ENCODE measurements at regions not wholly inside any gene's neighbourhood (a gene's known extent, or its start where the extent isn't known, plus 50 kb on each side); places are given as distances from the start of the nearest gene placed in this dataset.

DNA sequence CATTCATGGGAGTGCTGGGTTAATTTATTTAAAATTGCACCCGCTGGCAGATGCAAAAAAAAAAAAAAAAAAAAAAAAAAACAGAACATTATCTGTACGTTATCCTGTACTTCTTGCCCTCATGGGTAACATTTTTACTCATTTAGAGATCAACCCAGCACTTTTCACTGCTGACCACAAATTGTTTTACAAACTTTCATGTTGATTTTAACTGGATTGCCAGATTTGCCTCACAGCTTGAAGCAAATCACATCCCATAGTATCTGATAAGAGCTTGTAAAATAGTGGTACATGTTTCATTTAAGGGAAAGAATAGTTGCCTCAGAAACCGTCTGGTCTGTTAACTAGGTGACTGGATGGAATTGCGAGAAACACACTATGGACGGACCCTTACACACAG lies 640.8 kb downstream of the TRIML1 start:
- peaks cover 5% of the 10 kb centered on the region; the same call in 1 of the 2 replicates for H3K9me1 ChIP-seq (ENCODE audit: insufficient read depth, low read length)
- no peak for DNase-seq
- no peak for ATAC-seq (ENCODE audit: low read depth)
- no peak overlapping the region for H3K4ac ChIP-seq (ENCODE audit: low read depth, low read length)
- no peak overlapping the region for H3K18ac ChIP-seq (ENCODE audit: low read depth, low read length)
- H2BK5ac ChIP-seq (ENCODE audit: low read depth, low read length, poor library complexity, severe bottlenecking), result no peak overlapping the region
- no peaks in the 10 kb centered on the region for H4K20me1 ChIP-seq (ENCODE audit: insufficient read depth, low read length)
- CTCF ChIA-PET, result interaction anchor here (0.9 kb wide), 1 partner anchor 21 kb away, joined by 3 read pairs; no protein-coding TSS in a partner anchor
- no peak overlapping the region for H4K91ac ChIP-seq (ENCODE audit: insufficient read depth, low read depth, low read length)
- no peaks in the 10 kb centered on the region for H3K36me3 ChIP-seq (ENCODE audit: control insufficient read depth, insufficient read depth, low read length)
- H2BK120ac ChIP-seq (ENCODE audit: low read depth, low read length), result no peak overlapping the region
- H3K27me3 ChIP-seq (ENCODE audit: control insufficient read depth, insufficient read depth, low read length), result no peaks in the 10 kb centered on the region
- no peak overlapping the region for H3K4me2 ChIP-seq (ENCODE audit: low read depth, low read length)
- dilution Hi-C loops (cut with HindIII; ENCODE audit: low sequenced_read_pairs, unreplicated experiment) (no loop called here), intact Hi-C loops (cut with micrococcal nuclease) (loop anchor here (2.0 kb wide), 1 partner anchor 345 kb away; no protein-coding TSS in a partner anchor), in situ Hi-C loops (cut with MboI; ENCODE audit: low sequenced_read_pairs) (no loop called here)
- H2AK9ac ChIP-seq (replicated peaks; ENCODE audit: low read depth, low read length, poor library complexity), result no peak overlapping the region
- POLR2A ChIA-PET (ENCODE audit: unreplicated experiment), result no interaction called here
- no CpG with 5 or more reads among the region's 5 CpGs for WGBS, 2 experiments (ENCODE audit: extremely low coverage in 2 of 2, insufficient read length in 1 of 2)
- TF ChIP-seq CEBPB (IDR thresholded peaks at IDR 0.05; ENCODE audit: low read depth, low read length) (no peak), RCOR1 (IDR thresholded peaks at IDR 0.05; ENCODE audit: insufficient replicate concordance, low read length) (no peak), MAZ (IDR thresholded peaks at IDR 0.05; ENCODE audit: borderline replicate concordance, low read depth, low read length) (no peak), SMC3 (IDR thresholded peaks at IDR 0.05; ENCODE audit: low read depth, low read length) (no peak), MAFK (IDR thresholded peaks at IDR 0.05; ENCODE audit: low read depth, low read length) (no peak), FOS (IDR thresholded peaks at IDR 0.05; ENCODE audit: low read depth, low read length) (no peak), USF2 (IDR thresholded peaks at IDR 0.05; ENCODE audit: low read depth, low read length) (no peak), CHD1 (IDR thresholded peaks at IDR 0.05; ENCODE audit: low read depth, low read length) (no peak), BHLHE40 (IDR thresholded peaks at IDR 0.05; ENCODE audit: low read depth, low read length) (no peak), MXI1 (IDR thresholded peaks at IDR 0.05; ENCODE audit: borderline replicate concordance, low read depth, low read length) (no peak), RFX5 (IDR thresholded peaks at IDR 0.05; ENCODE audit: low read depth, low read length) (no peak), RAD21 (IDR thresholded peaks at IDR 0.05; ENCODE audit: low read length) (no peak), POLR2A (IDR thresholded peaks at IDR 0.05; ENCODE audit: low read depth, low read length) (no peak), NFE2L2 (IDR thresholded peaks at IDR 0.05; ENCODE audit: low read depth, low read length) (no peak)
- TF ChIP-seq, protein P1, sequence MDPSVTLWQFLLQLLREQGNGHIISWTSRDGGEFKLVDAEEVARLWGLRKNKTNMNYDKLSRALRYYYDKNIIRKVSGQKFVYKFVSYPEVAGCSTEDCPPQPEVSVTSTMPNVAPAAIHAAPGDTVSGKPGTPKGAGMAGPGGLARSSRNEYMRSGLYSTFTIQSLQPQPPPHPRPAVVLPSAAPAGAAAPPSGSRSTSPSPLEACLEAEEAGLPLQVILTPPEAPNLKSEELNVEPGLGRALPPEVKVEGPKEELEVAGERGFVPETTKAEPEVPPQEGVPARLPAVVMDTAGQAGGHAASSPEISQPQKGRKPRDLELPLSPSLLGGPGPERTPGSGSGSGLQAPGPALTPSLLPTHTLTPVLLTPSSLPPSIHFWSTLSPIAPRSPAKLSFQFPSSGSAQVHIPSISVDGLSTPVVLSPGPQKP (IDR thresholded peaks at IDR 0.05; ENCODE audit: borderline replicate concordance, low read depth, low read length), result no peak
- TF ChIP-seq, protein P2, sequence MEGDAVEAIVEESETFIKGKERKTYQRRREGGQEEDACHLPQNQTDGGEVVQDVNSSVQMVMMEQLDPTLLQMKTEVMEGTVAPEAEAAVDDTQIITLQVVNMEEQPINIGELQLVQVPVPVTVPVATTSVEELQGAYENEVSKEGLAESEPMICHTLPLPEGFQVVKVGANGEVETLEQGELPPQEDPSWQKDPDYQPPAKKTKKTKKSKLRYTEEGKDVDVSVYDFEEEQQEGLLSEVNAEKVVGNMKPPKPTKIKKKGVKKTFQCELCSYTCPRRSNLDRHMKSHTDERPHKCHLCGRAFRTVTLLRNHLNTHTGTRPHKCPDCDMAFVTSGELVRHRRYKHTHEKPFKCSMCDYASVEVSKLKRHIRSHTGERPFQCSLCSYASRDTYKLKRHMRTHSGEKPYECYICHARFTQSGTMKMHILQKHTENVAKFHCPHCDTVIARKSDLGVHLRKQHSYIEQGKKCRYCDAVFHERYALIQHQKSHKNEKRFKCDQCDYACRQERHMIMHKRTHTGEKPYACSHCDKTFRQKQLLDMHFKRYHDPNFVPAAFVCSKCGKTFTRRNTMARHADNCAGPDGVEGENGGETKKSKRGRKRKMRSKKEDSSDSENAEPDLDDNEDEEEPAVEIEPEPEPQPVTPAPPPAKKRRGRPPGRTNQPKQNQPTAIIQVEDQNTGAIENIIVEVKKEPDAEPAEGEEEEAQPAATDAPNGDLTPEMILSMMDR (conservative IDR thresholded peaks at IDR 0.05; ENCODE audit: low read depth, low read length), result no peak
- no peak overlapping the region for H2BK20ac ChIP-seq (ENCODE audit: low read depth, low read length)
- no peak overlapping the region for H2AFZ ChIP-seq (replicated peaks; ENCODE audit: low read length, poor library complexity)
- H3K27ac ChIP-seq (ENCODE audit: insufficient read depth, low read length), result no peak overlapping the region
- no peak overlapping the region for H3K56ac ChIP-seq (ENCODE audit: extremely low read depth, insufficient read depth, low read length)
- H3K14ac ChIP-seq (replicated peaks; ENCODE audit: low read depth, low read length), result no peak overlapping the region
- BruUV-seq (replicated peaks), result no TSS peak
- no peak overlapping the region for H3K4me3 ChIP-seq (ENCODE audit: insufficient read depth, low read depth, low read length)
- no peak overlapping the region for H3K9ac ChIP-seq (ENCODE audit: low read depth, low read length)
- H4K8ac ChIP-seq (ENCODE audit: low read depth in 2 of 2, low read length in 2 of 2), result no peak overlapping the region
- H3K23ac ChIP-seq (ENCODE audit: low read depth, low read length), result no peak overlapping the region
- H2AK5ac ChIP-seq (ENCODE audit: low read depth, low read length), result no peak overlapping the region
- no peaks in the 10 kb centered on the region for H3K9me3 ChIP-seq (ENCODE audit: control insufficient read depth, insufficient read depth, low read length)
- H3K79me1 ChIP-seq (ENCODE audit: low read depth in 1 of 2, low read length in 2 of 2), result no peaks in the 10 kb centered on the region
- H2BK15ac ChIP-seq (ENCODE audit: low read depth, low read length), result no peak overlapping the region
- H4K5ac ChIP-seq (ENCODE audit: low read depth, low read length), result no peak overlapping the region
- H3K4me1 ChIP-seq (ENCODE audit: control insufficient read depth, insufficient read depth, low read length), result peaks cover 5% of the 10 kb centered on the region; the same call in 1 of the 2 replicates

Measured in IMR-90 (cell line).